Colon (tissue), 2 donors: ENCODE measurements at regions not wholly inside any gene's neighbourhood (a gene's known extent, or its start where the extent isn't known, plus 50 kb on each side); places are given as distances from the start of the nearest gene placed in this dataset.
"Not testable (repeated sequence)": the region's sequence is repeated elsewhere in the genome, so short reads cannot be mapped to it uniquely, and the experiment has no call there.

Experiments used
- FAIRE-seq: peaks from 2 replicates; lab custom pipeline; 2012; peaks lifted over from hg19 to GRCh38; lab: Jason Lieb, UNC
- donor health status: control.
- donor health status: control.

GRCh38 chr12:24361877-24362580 lies 412.6 kb upstream of the SOX5 start:
- FAIRE-seq = no peak

- no peak for FAIRE-seq
Observed at GRCh38 chr12:24360907-24361306, 411.4 kb upstream of the SOX5 start.

- FAIRE-seq = no peak
Observed at GRCh38 chr12:24360461-24360860, 411.0 kb upstream of the SOX5 start.

DNA sequence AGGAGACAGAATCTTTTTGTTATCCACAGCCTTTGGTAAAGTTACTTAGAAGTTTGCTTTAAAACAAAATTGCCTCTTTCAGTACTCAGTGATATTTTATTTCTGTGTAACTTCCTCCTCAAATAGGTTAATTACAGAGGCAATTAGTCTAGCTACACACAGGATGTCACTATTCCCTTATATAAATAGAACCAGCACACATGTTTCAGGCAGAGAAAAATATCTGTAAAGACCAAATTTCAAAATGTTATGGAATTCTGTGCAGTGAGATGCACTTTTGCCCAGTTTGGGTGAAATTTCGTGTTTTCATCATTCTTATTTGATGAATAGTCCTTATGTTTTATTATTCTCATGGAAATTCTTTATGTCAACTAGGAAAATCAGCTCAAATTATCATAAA lies 410.6 kb upstream of the SOX5 start:
- FAIRE-seq = no peak

- no peak for FAIRE-seq
Observed at GRCh38 chr12:24359418-24359817, 409.9 kb upstream of the SOX5 start.

DNA sequence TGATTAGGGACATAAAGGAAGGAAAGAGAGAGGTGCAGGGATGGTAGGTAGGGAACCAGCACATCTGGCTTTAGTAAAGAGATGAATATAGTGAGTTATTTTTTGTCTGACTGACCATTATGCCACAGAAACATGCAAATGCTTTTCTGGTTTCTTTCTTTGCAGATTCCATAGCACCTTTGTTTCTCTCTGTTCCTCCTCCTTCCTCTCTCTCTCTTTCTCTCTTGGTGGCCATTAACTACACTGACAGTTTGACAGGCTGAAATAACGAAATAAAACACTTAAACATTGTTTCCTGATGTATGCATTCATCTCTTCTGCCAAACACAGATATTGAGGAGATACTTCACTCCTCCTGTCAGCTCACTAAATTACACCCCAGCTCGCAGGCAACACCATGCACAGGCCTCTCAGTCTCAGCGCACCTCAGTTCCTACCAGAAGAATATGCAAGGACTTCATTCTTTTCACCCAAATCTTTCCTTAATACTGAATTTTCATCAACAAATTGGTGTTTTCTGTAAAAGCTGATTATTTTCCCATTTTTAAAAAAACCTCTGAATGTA lies 406.9 kb upstream of the SOX5 start:
- no peak for FAIRE-seq

DNA sequence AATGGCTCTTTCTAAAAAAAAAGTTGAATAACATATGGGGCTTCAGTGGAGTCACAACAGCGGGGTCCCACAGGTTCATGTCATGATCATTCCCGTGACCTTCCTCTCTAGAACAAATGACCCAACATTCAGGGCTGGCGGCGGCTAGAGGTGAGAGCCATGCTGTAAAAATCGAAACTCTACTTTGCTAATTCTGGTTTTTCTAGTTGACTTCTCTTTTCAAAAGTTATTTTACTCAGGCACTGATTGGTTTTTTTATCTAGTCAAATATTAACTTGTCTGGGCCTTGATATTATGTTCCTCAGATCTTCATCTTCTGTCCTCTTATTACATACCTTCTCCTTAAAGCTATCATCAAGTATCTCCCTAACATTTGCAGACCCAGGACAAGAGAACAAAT lies 402.9 kb upstream of the SOX5 start:
- no peak for FAIRE-seq

DNA sequence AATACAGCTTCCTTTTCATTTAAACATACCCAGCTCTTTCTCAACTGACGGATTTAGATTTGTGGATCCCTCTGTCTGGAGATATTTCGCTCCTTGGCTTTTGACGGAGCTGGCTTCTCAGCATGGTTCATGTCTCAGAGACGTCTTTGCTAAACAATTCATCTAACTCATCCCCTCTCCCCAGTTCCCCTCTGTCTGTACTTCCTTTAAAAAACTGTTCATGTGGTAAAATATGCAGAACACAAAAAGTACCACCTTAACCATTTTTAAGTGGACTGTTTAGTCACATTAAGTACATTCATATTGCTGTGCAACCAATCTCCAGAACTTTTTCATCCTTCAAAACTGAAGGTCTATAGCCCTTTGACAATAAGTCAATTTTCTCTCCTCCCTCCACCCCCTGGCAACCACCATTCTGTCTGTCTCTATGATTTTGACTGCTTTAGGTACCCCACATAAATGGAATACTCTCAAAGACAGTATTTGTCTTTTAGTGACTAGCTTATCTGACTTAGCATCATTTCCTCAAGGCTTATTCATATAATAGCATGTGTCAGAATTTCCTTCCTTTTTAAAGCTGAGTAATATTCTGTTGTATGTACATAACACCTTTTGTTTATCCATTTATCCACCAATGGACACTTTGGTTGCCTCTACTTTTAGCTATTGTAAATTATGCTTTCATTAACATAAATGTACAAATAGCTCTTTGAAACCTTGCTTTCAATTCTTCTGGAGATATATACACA lies 399.8 kb upstream of the SOX5 start:
- FAIRE-seq = no peak

GRCh38 chr12:24348180-24348579 lies 398.7 kb upstream of the SOX5 start:
- not testable (repeated sequence) for FAIRE-seq

DNA sequence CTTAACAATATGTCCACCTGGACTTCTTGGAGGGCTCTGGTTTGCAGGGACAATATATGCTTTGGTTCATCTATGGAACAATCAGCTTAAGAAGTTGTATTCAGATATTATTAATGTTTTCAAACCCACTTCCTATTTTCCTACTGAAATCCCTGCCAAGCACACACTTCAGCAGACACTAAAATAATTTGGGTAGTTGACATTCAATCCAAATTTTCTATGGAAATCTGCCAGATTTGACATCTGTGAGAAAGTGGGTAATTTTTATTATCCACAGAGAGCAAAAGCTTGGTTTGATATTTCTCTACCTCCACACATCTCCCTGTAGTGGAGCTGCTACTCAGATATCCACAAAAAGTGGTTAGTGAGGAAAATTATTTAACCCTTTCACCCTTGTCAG lies 378.8 kb upstream of the SOX5 start:
- no peak for FAIRE-seq

DNA sequence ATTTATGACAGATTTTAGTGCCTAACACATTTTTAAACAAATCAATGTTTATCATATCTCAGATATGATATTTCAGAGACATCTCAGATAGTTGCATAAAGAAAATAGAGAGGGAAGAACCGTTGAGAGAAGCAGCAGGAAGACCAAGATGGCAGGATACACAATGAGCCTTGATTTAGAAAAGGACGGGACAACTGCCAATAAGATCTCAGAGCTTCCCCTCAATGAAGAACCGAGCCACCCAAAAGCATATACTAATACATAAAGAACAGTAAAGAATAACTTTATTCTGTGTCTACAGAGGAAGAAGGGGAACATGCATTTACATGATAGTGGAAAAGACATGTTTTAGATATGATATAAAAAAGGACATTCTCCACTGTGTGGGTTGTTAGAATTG lies 375.9 kb upstream of the SOX5 start:
- no peak for FAIRE-seq

GRCh38 chr12:24307716-24308335 lies 358.4 kb upstream of the SOX5 start:
- FAIRE-seq = no peak

GRCh38 chr12:24307153-24307552 lies 357.7 kb upstream of the SOX5 start:
- FAIRE-seq = no peak

GRCh38 chr12:24306001-24306400 lies 356.5 kb upstream of the SOX5 start:
- FAIRE-seq = no peak

DNA sequence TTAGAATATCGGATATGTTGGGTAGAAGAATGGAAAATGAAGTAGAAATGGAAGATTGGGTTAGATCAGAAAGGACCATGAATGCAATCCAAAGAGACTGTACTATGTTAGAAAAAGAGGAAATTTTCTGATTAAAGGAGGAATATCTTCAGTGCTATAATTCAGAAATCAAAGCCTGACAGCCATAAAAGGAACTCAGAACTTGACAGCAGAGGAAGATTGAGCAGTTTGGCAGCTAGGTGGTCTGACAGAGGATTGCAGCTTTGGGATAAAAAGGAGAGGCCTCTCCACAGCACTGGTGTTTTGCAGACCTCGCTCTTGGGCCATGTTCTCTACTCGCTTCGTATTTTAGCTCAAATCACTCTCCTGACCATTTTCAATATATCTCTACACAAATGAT lies 354.8 kb upstream of the SOX5 start:
- FAIRE-seq = no peak

DNA sequence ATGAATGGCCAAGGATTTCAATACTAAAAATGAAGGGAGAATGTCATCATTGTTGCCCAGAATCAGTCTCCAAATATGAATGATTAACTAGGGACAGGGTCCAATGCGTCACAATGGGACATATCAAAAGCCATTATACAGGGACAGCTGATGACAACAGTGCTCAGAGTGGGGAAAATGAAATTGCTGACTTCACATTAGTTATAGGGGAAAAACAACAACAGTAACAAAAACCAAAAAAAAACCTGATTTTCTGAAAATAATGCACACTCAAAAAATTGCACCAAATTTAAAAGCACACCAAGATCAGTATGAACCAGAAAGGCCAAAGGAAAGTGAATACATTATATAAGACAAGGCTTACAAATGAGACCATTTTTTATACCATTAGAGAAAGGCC lies 353.2 kb upstream of the SOX5 start:
- FAIRE-seq = no peak

- no peak for FAIRE-seq
Observed at GRCh38 chr12:24297516-24297915, 348.0 kb upstream of the SOX5 start.

DNA sequence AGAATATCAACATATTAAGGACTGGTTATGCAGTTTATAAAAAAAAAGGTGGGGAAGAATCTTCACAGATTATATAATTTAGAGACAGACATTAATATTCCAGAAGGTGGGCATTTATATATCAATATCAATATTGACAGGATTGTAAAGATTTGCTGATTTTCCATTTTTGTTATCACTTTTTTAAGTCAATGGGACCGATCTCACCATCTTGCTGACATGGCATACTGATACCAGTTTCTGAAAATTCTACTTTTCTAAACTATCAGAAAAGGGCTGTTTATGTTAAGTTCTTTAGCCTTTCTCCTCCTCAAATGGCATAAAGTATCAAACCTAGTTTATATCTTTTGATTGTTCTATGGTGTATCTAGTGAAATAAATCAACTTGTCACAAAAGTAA lies 344.1 kb upstream of the SOX5 start:
- no peak for FAIRE-seq

DNA sequence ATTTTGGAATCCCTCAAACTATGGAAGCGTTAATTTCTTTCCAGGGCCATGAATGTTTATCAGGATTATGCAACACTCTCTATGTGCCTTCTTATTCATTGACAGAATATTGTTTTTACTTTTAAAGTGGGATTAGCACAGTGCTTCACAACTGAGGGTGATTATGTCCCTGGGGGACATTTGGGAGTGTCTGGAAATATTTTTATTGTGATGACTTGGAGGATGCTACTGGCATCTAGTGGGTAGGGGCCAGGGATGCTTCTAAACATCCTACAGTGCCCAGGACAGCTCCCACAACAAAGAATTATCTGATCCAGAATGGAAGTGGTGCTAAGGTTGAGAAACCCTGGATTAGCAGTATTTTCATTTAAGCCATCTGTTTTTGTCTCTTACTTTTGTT lies 338.5 kb upstream of the SOX5 start:
- FAIRE-seq = no peak

GRCh38 chr12:24285448-24285847 lies 336.0 kb upstream of the SOX5 start:
- no peak for FAIRE-seq

- no peak for FAIRE-seq
Observed at GRCh38 chr12:24281341-24281740, 331.9 kb upstream of the SOX5 start.

DNA sequence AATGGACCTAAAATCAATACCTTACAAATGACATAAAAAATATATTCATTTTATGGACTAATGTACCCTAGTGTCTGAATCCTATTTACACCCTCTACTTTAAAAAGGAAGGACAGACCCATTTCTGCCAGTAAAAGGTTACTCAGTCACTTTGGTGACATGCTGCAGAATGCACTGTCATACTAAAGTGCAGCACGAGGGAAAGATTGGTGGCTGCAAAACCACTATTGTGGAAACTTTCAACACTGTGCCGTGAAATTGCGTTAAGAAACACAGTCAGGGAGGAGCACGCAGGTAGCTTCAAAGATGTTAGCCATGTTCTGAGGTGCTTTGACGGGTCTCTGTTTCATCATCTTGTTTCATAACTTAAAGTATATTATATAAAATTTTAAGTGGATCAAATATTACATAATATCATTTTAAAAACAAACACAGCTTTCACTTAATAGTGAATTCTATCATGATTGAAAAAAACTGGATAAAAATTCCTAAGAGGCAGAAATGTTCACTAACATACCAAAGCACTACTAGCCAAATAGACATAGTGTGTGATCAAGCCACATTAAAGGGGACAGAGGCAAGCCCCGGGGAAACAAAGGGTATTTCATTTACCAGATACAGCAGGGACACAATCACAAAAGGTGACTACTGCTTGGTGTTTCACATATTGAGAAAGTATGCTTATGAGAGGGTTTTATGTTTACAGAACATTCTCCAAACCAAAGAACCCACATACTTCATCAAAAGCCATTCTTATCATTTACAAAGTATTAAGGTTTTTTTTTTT lies 330.8 kb upstream of the SOX5 start:
- no peak for FAIRE-seq
